ENCODE measurements at regions not wholly inside any gene's neighbourhood (a gene's known extent, or its start where the extent isn't known, plus 50 kb on each side); places are given as distances from the start of the nearest gene placed in this dataset.

- TF ChIP-seq EP300 (IDR thresholded peaks at IDR 0.05) (no peak), POLR2AphosphoS5 (IDR thresholded peaks at IDR 0.05) (no peak), CTCF (IDR thresholded peaks at IDR 0.05) (no peak), POLR2A (IDR thresholded peaks at IDR 0.05) (no peak)
- H3K9me3 ChIP-seq: peaks cover 0 to 25% (median 0%) of the 10 kb centered on the region in 3 donors
- no peak for ATAC-seq
- no peak overlapping the region for H3K27ac ChIP-seq
- no peak overlapping the region for H3K4me3 ChIP-seq
- 39 to 45% methylated on average over 4 to 5 of the region's 5 CpGs for WGBS, 2 donors (ENCODE audit: low coverage in 1 of 2)
- no peaks in the 10 kb centered on the region for H3K36me3 ChIP-seq
- no peaks in the 10 kb centered on the region for H3K4me1 ChIP-seq
- H3K27me3 ChIP-seq: no peaks in the 10 kb centered on the region
Observed at GRCh38 chr15:31177951-31178350, 76.4 kb upstream of the TRPM1 start.

GRCh38 chr15:31178705-31179104, 77.2 kb upstream of the TRPM1 start:
- no peak overlapping the region for H3K27ac ChIP-seq
- H3K4me1 ChIP-seq: no peaks in the 10 kb centered on the region
- no peaks in the 10 kb centered on the region for H3K36me3 ChIP-seq
- peaks cover 0 to 25% (median 0%) of the 10 kb centered on the region in 3 donors for H3K9me3 ChIP-seq
- TF ChIP-seq CTCF (IDR thresholded peaks at IDR 0.05) (no peak), POLR2A (IDR thresholded peaks at IDR 0.05) (no peak), POLR2AphosphoS5 (IDR thresholded peaks at IDR 0.05) (no peak), EP300 (IDR thresholded peaks at IDR 0.05) (no peak)
- no peaks in the 10 kb centered on the region for H3K27me3 ChIP-seq
- no peak for ATAC-seq
- no peak overlapping the region for H3K4me3 ChIP-seq
- 50 to 66% methylated on average over 4 to 5 of the region's 5 CpGs for WGBS, 2 donors (ENCODE audit: low coverage in 1 of 2)

GRCh38 chr15:31179693-31180092, 78.2 kb upstream of the TRPM1 start:
- Histone ChIP-seq H3K36me3 (no peaks in the 10 kb centered on the region), H3K9me3 (peaks cover 0 to 25% (median 0%) of the 10 kb centered on the region in 3 donors), H3K27me3 (no peaks in the 10 kb centered on the region), H3K4me1 (no peaks in the 10 kb centered on the region), H3K27ac (no peak overlapping the region), H3K4me3 (no peak overlapping the region)
- ATAC-seq: no peak
- TF ChIP-seq EP300 (IDR thresholded peaks at IDR 0.05): no peak
- no peak for TF ChIP-seq POLR2AphosphoS5 (IDR thresholded peaks at IDR 0.05)
- TF ChIP-seq CTCF (IDR thresholded peaks at IDR 0.05): no peak
- TF ChIP-seq POLR2A (IDR thresholded peaks at IDR 0.05): no peak

GRCh38 chr15:31193291-31193690, 91.8 kb upstream of the TRPM1 start:
- 97 to 100% methylated on average over 2 to 4 of the region's 10 CpGs for WGBS, 2 donors (ENCODE audit: low coverage in 1 of 2)
- Histone ChIP-seq H3K27me3 (no peaks in the 10 kb centered on the region), H3K4me3 (no peak overlapping the region), H3K36me3 (no peaks in the 10 kb centered on the region), H3K4me1 (no peaks in the 10 kb centered on the region), H3K9me3 (peaks cover 0 to 24% (median 0%) of the 10 kb centered on the region in 3 donors), H3K27ac (no peak overlapping the region)
- ATAC-seq: no peak
- TF ChIP-seq POLR2A (IDR thresholded peaks at IDR 0.05): no peak
- TF ChIP-seq EP300 (IDR thresholded peaks at IDR 0.05): no peak
- TF ChIP-seq POLR2AphosphoS5 (IDR thresholded peaks at IDR 0.05): no peak
- TF ChIP-seq CTCF (IDR thresholded peaks at IDR 0.05): no peak

- Histone ChIP-seq H3K36me3 (no peaks in the 10 kb centered on the region), H3K4me1 (no peaks in the 10 kb centered on the region), H3K27ac (no peak overlapping the region), H3K4me3 (no peak overlapping the region), H3K9me3 (peaks cover 0 to under 1% (median 0%) of the 10 kb centered on the region in 3 donors), H3K27me3 (no peaks in the 10 kb centered on the region)
- TF ChIP-seq POLR2AphosphoS5 (IDR thresholded peaks at IDR 0.05) (no peak), CTCF (IDR thresholded peaks at IDR 0.05) (no peak)
- 68% methylated on average over 2 of the region's 2 CpGs for WGBS, 2 donors (ENCODE audit: low coverage in 1 of 2)
- no peak for ATAC-seq
Observed at GRCh38 chr15:31195871-31196270, 94.3 kb upstream of the TRPM1 start.
